GM18867 (cell line): ENCODE measurements at regions not wholly inside any gene's neighbourhood (a gene's known extent, or its start where the extent isn't known, plus 50 kb on each side); places are given as distances from the start of the nearest gene placed in this dataset.
"Not testable (repeated sequence)": the region's sequence is repeated elsewhere in the genome, so short reads cannot be mapped to it uniquely, and the experiment has no call there.

Experiments used
- ATAC-seq: cut with Tn5 transposase; IDR thresholded peaks from one replicate; pipeline ENCODE4 v1.9.1; 2021; ENCODE audit warnings: mild to moderate bottlenecking, moderate library complexity; ENCODE audit not compliant: unreplicated experiment

DNA sequence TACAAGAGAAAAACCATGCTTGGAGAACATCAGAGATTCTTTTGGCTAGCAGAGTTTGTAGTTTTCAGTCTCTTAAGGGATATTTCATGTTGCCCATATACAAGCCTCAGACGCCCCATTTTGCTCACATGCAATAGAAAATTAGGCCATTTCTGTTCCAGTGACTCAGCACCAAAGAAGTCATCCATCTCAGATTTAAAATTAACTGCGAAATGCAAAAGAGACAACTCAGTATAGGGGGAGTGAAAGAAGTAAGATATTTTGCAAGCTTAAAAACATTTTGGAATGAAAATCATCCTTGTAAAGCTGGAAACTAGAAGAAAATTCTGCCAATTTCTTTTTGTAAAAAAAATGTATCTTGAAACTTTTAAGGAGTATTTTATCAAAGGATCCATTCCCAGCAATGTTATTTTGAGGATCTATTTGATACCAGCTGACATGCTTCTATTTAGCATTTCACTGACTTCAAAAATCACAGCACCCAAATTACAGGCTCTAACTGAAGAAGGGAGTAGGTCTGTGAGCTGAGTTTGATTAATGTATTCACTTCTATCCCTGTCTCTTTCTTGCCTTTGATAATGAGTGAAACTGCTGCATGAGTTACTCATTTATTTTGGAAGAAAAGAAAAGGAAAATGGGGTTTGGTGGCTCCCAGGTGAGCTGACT lies 223.7 kb upstream of the SULF2 start:
- no peak for ATAC-seq

DNA sequence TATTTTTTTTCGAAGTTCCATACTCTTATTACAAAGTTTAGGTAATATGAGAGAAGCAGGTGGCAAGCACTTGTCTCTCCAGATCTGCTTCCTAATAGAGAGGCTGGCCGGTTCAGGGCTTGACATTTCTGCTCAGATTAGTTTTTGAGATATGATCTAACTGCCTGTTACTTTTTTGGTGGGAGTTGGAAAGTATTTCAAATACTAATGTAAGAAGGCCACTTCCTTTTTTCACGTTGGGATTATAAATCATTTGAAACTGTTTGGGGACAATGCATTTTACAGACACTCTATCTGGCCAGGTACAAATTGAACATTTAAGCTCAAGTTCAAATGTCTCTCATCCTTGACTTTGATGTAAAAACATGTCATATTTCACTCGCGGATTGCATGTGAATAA lies 222.1 kb upstream of the SULF2 start:
- ATAC-seq = no peak

DNA sequence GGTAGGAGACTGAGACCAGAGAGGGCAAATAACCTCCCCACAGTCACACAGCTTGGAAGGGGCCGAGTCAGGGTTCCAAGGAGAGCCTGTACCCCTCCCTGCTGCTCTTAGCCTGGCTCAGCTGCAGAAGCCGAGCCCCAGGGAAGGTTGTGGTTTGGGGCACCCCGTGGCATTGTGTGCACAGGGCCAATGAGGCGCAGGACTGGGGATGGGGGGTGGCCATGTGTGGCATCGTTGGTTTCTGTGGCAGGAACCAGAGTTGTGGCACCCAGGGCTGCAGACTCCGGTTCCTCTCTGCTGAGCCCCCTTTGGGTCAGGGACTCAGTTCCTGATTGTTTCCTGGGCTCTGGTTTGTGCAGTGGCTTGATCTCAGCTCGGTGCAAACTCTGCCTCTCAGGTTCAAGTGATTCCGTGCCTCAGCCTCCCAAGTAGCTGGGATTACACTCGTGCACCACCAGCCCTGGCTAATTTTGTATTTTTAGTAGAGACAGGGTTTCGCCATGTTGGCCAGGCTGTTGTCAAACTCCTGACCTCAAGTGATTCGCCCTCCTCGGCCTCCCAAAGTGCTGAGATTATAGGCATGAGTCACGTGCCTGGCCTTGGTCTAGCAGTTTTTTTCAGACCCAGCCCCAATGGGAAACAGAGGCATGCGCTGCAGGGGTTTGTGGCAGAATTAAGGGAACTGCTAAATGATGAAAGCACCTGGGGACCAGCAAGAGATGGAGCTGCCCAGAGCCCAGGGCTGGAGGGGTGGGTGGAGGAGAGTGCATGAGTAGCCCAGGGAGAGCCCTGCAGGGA lies 221.0 kb upstream of the SULF2 start:
- ATAC-seq = no peak

DNA sequence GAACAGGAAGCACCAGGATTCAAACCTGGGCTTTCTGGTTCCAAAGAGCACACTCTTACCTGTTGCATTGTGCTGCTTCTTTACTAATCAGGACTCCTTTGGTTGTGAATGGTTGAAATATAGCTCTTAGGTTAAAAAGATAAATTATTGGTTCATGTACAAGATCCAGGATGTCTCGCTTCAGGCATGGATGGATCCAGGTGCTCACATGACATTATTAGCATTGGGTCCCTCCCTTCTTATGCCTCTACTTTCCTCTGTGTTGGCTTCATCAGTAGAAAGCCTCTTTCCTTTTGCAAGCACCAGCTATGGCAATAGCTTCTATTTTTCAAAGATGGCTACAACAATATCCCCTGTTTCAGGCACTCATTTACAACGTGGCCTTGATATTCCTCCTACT lies 217.7 kb upstream of the SULF2 start:
- ATAC-seq = no peak

DNA sequence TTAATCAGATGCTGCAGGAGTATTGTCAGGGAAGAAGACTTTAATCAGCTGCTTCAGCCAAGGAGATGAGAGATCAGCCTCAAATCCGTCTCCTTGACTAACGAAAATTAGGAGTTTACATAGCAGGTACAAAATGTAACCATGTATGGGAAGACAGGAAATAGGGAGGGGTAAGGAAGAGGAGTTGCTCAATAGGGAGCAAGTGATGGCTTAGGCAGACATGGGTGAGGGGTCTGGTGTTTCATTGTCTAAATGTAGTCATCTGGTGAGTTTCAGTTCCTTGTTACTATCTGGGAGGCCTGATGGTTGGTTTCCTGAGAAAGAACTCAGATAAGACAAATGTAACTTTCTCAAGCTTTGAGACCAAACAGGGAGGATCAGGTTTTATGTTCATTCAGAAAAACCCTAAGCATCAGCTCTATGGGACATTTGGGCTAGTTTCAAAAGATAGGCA lies 217.3 kb upstream of the SULF2 start:
- ATAC-seq = peak; percentile 62

DNA sequence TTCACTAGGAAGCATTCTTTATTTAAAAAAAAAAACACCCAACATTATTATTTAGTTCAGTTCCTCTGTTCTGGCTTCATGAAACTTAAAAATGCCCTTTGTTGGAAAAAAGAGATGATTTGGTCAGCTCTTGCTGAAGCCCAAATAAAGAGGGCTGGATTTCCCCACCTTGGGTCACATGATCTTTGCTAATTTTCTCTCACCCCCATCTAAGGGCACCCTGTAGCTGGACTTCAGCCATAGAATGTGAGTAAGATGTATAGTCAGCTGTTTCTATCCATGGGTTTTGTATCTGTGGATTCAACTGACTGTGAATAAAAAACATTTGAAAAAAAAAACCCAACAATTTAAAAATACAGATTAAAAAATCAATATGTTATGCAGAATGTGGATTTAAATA lies 213.9 kb upstream of the SULF2 start:
- ATAC-seq = no peak

DNA sequence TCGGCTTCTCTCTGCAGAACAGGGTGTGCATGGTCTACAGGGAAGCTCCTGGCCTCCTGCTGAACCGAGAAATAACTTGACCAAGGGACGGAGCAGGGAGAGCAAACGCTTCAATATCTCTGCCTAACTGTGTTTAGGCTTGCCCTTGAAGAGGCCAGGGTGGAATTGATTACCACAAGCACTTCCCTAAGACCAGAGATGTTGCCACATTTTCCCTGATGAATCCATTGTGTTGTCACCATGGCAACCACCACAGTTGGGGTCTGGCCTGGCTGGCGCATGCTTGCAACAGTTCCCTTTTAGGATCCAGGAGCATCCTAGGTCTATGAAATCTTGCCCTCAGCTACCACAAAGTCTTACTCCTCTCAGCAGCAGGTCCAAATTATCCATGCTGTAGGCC lies 213.5 kb upstream of the SULF2 start:
- ATAC-seq = no peak

DNA sequence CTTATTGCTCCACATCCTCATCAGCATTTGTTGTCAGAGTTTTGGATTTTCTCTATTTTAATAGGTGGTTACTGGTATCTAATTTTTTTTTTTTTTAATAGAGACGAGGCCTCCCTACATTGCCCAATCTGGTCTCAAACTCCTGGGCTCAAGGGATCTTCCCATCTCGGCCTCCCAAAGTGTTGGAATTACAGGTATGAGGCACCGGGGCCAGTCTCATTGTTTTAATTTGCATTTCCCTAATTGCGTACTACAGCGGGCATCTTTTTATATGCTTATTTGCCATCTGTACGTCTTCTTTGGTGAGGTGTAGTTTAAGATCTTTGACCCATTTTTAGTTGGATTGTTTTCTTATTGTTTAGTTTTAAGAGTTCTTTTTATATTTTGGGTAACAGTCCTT lies 210.4 kb upstream of the SULF2 start:
- ATAC-seq = no peak

DNA sequence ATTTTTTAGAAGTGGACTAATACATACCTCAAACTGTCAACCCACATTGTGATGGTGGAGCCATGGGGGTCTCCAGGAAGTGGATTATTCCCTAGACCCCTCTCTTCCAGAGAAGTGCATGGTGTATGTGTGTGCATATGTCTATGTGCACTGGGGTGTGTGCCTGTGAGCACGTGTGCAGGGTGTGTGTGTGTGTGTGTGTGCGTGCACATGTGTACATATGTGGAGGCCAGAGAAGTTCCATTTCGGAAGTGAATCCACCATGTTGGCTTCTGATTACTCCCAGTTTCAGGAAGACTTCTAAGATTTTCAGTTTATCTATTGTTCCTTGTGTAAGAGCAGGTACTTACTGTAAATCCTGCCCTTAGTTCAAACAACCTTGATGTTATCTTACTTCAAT lies 208.5 kb upstream of the SULF2 start:
- no peak for ATAC-seq

DNA sequence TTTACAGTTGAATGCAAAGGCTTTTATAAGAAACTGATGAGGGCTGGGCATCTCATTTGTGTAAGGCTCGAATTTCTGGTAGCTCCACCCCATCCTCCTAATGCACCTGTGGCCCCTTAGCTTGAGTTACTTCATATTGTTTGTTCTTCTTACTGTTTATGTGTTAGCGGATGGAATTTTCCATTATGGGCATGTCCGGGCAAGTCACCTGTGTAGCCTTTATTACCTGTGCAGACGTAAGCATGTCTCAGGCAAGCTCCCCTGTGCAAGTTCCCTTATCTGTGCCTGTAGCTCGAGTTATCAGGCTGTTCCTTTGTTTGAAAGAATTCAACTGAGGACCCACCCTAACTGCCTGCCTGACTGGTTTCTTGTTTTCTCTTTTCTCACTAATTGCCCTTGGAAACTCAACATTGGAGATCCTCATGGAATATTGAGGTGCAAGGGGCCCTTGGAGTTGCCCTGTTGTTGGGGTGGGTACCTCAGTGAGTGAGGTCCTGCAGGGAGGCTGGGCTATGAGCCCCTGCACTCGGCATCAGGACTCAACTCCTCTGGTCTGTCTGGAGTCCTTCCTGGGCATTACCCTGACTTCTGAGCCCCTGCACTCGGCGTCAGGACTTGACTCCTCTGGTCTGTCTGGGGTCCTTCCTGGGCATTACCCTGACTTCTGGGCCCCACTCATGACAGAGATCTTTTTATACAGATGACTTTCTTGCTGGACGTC lies 207.9 kb upstream of the SULF2 start:
- ATAC-seq = no peak

DNA sequence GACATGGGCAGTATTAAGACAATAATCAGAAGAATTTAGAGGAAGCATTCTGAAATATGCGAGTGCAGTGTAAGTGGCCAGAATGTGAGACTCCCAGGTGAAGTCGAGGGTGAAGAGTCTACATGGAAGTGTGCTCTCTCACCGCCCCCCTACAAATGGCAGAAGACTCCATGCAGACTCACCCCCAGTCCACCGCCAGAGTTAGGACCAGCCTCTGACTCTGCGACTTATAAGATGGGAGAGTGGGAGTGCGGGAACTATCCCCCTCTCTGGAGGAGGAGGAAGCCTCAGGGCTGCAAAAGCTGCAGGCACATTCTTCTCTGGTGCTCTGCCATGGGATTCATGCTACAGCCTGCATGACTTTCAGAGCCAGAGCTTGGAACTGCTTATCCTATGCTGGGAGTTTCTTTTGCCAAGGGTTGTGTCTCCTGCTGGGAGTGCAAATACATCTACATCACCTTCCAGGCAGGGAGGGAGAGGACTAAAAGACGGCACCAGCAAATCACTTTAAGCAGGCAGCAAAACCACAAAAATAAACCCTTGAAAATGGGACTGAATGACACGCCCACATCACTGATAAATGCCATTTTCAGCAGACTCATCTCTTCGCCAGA lies 206.7 kb upstream of the SULF2 start:
- ATAC-seq = no peak

DNA sequence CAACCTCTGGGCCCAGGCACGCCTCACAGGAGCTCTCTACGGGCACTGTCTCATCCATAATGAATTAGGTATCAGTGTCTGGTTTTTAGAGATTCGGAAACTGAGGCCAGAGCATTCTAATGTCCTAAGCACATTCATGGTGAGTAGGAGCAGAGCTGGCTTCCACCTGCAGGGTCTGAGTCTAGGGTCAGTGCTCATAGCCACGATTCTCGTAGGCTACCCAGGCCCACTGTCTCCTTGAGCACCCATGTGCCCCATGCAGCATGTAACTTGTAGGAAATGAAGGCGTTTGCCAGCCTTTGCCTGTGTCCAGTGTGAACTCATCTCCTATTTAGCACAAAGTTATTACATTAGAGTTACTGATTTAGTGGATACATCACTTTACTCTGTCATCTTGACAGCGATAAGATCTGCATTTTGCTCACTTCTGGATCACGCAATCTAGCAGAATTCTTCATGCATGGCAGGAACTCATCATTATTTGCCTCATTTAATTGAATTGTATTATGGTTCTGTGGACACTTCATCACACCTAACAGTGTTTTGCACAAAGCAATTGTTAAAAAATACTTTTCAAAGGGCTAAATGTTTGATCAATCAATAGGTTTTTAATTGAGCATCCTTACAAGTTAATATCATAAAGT lies 205.3 kb upstream of the SULF2 start:
- no peak for ATAC-seq

DNA sequence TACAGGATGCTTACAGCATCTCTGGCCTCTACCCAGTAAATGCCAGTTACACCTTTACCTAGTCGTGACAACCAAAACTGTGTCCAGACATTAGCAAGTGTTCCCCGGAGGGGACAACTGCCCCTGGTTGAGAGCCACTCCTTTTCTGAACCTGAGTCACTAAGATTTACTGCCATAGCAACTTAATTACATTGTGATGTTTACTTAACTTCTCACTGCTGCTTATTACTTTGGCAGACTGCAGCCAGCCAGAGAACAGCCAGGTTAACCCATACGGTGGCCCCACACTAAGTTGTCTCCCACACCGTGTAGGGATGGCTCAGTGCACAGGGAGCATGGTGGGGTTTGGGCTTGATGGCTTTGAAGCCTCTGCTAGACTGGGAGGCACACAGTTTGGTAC lies 204.7 kb upstream of the SULF2 start:
- no peak for ATAC-seq

DNA sequence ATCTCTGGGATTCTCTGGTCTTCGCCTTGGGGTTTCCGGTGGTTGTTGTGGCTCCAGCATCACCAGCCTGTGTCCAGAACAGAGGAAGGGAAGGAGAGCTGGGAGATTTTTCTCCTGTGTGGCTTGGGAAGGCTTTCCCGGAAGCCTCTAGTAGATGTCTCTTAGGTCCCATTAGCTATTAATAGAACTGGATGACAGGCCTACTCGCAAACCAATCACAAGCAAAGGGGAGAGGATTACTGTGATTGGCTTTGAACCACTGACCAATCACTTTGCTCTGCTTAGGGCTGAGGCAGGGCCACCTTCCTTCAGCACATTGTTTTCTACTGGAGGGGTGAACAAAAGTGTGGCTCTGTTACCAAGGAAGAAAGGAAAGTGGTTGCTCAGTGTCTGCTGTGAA lies 203.4 kb upstream of the SULF2 start:
- ATAC-seq = no peak

DNA sequence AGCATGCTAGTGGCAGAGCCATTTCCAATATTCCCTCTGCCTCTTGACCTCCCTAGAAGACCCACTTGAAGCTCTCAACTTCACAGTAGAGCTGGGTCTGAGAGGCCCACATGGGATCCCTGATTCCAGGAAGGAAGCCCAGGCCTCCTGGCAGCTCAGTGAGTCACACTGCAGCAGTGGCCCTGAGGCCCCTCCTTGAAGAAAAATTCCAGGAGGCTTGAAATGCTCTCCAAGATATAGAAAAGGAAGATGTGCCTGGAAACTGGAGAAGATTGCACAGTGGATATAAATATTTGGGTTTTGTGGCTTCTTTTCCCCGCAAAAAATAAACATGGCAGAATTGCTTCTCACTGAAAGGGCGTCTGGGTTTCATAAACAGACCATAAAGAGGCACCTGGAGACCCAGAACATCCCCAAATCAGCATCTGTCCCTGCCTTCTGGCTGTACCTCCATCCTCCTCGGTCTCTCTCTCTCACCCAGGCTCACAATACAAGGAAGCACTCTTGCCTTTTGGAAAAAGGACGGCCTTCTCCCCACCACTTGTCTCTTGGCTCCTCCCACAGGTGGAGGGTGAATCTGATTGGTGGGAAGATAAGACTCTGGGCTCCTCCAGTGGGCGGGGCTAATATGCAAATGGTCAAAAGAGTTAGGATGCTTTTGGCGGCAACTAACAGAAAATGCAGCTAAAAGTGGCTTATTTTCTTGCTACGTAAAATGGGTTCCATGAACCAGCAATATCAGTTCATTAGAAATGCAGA lies 200.0 kb upstream of the SULF2 start:
- ATAC-seq = no peak

DNA sequence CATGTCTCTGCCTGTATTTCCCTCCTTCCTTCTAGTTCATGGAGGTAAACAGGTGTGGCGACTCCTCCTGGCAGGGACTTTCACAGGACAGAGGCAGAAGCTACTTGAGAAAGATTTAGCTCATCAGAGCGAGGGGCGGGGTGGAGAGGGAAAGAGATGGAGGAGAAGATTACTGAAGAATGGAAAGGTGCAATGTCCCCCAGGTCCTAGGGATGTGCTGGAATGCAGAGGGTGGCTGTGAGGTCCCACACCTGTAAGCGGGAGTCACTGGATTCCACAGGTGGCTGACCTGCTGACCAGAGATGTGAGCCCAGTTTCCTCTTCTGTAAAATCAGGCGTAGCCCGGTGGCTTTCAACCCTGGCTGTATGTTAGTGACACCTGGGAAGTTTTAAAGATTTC lies 199.2 kb upstream of the SULF2 start:
- no peak for ATAC-seq

DNA sequence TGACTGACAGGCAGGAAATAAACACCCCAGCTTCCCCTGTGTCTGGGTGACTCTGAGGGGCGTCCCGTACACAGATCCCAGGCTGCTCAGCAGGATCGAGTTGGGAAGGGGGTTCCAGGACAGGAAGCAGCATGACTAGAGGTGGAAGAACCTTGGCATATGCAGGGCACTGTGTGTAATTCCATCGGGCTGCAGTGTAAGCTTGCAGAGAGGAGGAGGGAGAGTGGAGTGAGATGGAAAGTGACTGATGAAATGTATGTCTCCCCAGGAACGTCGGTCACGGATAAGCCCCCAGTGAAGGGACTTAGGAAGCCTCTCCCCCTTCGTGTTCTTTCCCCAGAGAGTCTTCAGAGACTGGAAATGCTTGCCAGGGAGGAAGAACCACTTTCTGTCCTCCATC lies 198.4 kb upstream of the SULF2 start:
- ATAC-seq = not testable (repeated sequence)

DNA sequence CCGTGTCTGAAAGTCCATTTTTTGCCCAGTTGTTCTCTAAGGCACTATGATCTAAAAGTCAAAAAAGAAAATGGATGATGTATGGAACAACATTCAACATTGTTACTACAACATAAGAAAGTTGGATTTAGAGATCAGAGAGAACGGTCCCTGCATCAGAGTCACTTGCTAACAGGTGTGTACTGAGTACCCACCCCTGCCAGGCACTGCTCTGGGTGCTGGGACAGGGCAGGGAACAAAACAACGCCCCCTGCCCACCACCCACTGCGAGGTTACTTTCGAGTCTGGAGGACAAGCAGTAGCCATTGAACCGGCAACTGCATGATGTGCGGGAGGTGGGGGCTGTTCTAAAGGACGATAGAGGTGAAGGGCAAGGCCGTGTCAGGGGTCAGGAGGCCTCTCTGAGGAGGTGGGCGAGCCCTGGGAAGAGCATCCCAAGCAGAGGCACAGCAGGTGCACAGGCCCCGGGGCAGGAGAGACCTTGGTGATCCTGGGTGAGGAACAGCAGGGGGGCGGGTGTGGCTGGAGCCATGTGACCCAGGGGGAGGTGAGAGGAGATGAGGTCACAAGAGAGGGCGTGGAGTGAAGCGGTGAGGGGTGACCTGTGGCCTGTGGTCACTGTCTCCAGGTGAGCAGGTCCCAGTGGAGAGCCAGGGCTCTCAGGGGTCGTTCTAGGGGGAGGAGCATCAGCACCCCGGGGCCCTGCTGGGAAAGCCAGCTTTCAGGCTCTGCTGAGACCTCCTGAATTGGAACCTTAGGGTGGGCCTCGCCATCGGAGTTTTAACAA lies 197.5 kb upstream of the SULF2 start:
- ATAC-seq = no peak

DNA sequence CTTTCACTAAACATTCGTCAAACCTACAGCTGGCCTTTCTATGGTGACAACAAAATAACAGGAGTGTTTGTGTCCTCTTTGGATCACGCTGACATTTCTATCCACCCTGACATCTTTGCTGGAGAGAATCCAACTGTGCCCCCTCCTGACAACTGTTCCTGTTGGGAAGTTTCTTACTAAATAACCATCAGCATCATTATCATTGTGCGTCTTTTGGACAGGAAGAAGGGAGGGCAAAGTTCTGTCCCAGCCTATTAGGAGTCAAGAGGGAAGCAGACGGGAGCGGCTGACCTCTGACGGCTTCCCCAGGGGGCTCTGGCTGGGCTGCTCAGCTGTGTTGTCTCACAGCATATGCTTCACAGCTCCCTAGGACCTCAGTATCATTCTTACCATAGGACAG lies 195.9 kb upstream of the SULF2 start:
- ATAC-seq = no peak
